Lung microvascular endothelial cell (primary cell): ENCODE measurements at regions not wholly inside any gene's neighbourhood (a gene's known extent, or its start where the extent isn't known, plus 50 kb on each side); places are given as distances from the start of the nearest gene placed in this dataset.
"Not testable (repeated sequence)": the region's sequence is repeated elsewhere in the genome, so short reads cannot be mapped to it uniquely, and the experiment has no call there.

Experiments
- DNase-seq, 2 donors: peaks; one replicate each; pipeline versions ENCODE4 v3.0.0 to v3.0.0-alpha.2; 2010; ENCODE audit warnings: low read depth in 2 of 2

DNA sequence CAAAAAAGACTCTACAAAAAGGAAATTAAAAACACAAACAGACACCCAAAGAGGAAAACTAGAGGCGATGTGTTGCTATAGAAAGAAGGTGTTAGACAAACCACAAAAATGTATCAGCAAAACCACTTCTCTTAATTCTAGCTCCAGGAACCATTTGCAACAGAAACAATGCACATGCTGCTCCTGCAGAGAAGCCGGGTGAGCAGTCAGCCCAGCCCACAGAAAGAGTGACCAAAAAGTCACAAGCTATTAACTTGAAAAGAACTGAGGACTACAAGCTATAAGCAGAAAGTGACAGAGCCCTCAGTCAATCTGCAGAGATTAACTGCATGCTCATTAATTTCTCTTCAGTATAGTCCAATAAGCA is 96.2 kb upstream of the KLHL13 start:
- DNase-seq = no peak

DNA sequence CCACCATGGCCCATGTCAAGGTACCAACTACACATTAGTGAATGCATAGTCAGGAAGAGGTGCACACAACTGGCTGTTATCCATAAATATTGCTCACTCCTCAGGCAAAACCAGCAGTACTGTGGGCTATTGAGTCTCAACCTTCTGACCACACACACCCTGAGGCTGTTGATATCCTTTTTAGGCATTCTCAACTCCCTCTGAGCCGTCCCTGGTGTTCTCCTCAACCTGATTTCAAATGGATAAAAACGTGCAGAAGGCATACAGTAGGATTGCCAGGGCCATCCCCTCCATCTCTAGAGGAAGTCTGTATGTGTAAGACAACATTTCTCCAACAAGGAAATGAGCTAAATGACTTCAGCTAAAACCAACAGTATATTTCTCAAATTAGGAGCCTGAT is 98.7 kb upstream of the KLHL13 start:
- no peak for DNase-seq

DNA sequence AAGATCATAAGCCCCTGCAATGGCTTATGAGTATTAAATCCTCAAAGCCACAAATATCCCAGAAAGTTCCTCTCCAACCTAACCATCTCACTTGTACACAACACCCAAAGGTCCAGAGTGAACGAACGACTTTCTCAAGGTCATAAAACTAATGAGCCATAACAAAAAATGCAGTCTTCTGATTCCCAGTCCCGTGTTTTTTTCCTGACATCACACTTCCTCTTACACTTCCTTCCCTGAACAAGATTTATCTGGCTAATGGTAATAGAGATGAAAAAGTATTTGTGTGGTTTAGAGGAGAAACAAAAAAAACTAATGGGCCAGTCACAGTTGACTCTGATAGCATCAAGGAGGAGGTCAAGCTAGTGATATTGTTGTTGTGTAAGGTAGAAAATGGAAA is 99.5 kb upstream of the KLHL13 start:
- DNase-seq = peak; percentile 11 to 33

- DNase-seq = peak in 1 of 2 donors; percentile 33
Observed at GRCh38 chrX:118216509-118216908, 99.9 kb upstream of the KLHL13 start.

GRCh38 chrX:118218079-118218478 is 101.5 kb upstream of the KLHL13 start:
- no peak for DNase-seq

DNA sequence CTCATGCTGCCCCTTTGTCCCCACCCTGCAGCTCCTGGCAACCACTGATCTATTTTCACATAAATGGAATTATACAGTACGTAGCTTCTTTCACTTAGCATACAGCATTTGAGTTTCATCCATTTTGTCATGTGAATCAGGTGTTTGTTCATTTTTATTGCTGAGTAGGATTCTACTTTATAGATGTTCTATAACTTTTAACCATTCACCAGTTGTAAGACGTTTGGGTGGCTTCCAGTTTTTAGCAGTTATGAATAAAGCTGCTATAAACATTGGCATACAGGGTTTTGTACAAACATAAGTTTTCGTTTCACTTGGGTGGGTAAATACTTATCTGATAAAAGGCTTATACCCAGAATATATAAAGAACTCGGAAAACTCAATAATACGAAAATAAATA is 102.3 kb upstream of the KLHL13 start:
- DNase-seq = no peak

DNA sequence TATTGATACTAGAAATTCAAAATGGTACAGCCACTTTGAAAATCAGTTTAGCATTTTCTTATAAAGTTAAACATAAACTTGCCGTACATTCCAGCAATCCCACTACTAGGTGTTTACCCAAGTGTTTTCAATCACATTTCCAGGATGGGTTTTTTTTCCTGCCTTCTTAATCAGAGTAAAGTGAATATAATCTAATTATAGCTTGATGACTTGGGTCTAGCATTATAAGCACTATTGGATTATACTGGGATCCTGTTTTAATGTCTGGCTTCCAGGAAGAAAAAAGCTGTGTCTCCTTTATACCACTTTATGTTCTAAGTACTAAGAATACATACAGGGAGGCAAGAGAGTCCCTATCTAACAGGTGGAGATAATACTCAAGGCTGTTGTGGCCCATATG is 103.3 kb upstream of the KLHL13 start:
- no peak for DNase-seq

DNA sequence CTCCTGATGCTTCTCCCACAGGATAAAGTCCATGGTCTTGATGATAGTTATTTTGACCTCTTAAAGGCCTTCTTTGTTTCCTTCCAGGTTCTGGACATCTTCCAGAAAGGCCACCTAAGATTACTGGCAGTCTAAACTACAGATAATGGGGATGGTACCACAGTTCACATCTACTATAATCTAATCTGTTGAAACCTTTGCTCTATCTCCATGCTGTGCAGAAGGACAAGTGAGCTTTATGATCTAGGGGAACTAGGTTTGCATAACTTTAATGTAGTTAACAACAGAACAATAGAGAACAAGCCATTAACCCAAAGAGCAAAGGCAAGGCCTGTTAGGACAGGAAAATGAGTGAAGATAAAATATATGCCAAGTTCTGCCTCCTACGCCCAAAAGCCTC is 103.9 kb upstream of the KLHL13 start:
- DNase-seq = no peak

DNA sequence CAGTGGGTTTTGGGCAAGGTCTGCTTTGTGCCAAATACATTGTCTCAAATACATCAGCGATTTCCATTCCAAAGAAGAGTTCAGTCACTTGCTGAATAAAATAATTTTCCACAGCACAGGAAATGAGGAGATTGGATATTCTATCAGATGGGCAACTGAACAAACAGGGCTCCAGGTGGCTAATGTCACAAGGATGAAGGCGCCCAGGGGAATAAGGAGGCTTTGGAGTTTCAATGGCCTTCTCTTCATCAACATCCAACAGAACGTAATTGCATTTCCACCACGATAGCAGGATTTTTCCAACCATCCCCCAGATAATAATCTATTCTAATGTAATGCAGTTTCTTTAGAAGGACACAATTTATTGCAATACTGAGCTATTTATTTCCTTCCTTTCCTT is 104.7 kb upstream of the KLHL13 start:
- DNase-seq = no peak

- no peak for DNase-seq
Observed at GRCh38 chrX:118221733-118222132, 105.1 kb upstream of the KLHL13 start.

GRCh38 chrX:118222421-118222820 is 105.8 kb upstream of the KLHL13 start:
- no peak for DNase-seq

DNA sequence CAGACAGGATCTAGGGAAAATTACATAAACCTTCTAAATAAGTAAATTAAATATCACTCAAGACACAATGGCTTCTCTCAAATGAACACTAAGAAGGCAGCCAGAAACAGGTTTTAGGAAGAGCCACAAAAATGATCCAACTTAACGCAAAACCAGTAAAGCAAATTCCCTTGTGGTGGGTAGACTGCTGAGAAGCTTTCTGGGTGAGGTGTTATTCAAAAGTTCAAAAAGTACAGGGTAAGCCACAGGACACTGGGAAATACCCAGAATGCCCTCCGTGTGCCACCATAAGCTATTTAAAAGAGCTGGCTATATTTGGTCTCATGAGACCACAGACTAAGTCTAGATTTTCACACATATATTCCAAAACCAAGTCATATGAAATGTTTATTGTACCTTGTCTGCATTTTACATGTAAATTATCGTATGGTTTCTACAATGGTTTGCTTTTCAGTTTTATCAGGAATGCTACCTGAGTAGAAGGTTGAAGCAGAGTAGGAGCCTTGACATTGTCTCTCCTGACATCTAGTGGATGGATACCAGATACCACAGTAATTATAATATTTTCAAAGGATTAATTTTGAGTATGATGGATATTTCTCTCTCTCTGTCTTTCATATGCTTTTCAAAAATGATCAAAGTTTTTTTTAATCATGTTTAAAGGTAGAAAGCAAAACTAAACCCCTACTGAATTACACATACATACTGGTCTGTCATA is 109.3 kb upstream of the KLHL13 start:
- peak; percentile 5 to 51 for DNase-seq

DNA sequence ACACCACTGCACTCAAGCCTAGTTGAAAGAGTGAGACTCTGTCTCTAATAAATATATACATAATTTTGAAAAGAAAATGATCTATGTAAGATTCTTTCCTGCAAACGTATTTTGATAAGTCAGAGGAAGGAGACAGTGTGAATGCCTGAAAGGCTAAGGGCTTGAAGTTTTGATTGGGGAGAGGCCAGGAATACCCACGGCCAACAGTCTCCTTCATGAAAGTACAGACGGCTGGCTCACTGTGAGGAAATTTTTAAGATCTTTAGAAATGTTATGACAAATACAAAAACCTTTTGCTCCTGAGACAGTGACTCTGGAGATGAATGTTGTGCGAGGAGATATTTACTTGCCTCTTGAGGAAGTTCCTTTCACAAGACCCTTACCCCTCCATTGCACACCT is 111.4 kb upstream of the KLHL13 start:
- no peak for DNase-seq

DNA sequence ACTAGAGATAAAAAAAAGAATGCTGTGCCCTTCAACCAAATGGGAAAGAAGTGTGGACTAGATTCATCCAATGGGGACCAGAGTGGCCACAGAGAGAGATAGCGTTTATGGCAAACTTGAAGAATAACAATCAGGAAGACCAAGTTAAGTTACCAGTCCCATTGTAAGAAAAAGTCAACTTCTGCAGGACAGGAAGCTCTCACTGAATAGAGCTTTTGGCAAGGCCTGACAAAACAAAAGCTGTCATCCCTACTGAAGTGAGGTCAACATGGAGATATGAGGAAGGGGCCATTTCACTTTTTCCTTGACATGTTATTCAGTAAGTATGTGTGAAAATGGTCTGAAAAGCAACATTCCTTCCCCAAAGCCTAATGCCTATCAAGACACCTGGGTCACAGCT is 111.8 kb upstream of the KLHL13 start:
- no peak for DNase-seq

DNA sequence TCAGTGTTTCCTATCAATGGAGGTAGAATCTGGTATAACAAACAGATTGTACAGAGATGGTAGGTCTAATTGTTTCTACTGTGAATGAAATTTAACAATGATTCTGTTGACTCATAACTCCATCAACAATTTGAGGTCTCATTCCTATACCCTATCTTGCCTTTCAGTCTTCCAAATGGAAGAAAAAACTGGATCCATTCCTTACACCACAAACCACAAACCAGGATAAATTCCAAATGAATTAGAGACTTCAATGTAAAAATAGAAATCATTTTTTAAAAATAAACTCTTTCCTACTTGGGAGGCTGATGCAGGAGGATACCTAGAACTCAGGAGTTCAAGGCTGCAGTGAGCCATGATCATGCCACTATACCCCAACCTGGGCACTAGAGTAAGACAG is 114.4 kb upstream of the WDR44 start:
- DNase-seq = no peak

- no peak for DNase-seq
Observed at GRCh38 chrX:118239178-118239870, 106.6 kb upstream of the WDR44 start.

DNA sequence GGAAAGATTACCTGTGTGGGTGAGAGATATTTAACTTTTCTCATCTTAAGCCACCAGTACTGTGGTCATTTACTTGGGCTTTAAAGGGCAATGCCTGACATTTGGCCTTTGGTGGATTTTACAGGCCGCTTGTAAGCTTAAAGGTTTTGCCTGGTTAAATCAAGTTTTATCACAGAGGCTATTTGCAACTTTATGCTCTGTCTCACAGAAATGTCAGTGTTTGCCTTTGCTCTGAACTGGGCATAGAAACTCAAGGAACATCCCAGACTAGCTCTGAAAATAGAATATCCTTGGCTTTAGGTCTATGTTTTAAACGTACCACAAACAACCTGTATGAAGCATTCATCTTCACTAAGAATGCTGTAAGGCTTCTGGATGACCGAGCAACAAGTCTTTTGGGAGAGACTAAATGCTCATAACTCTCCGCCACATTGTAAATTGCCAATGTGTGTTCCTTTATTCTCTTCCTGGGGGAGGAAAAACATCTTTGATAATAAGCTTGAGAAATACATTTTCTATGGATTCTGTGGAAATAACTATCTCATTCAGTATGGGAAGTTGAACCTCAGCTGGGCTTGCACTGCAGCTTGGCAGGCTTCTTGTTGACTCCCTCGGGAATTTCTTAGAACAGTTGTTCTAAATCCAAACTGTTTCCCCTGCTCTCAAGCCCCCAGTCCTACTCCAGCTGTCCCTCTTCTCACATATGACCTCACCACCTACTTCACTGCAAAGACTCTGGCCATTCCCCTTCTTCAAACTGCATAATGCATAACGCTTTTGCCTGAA is 105.8 kb upstream of the WDR44 start:
- no peak for DNase-seq

DNA sequence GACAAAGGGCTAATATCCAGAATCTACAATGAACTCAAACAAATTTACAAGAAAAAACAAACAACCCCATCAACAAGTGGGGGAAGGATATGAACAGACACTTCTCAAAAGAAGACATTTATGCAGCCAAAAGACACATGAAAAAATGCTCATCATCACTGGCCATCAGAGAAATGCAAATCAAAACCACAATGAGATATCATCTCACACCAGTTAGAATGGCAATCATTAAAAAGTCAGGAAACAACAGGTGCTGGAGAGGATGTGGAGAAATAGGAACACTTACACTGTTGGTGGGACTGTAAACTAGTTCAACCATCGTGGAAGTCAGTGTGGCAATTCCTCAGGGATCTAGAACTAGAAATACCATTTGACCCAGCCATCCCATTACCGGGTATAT is 98.9 kb upstream of the WDR44 start:
- not testable (repeated sequence) for DNase-seq

GRCh38 chrX:118249146-118249545 is 96.8 kb upstream of the WDR44 start:
- DNase-seq = no peak

DNA sequence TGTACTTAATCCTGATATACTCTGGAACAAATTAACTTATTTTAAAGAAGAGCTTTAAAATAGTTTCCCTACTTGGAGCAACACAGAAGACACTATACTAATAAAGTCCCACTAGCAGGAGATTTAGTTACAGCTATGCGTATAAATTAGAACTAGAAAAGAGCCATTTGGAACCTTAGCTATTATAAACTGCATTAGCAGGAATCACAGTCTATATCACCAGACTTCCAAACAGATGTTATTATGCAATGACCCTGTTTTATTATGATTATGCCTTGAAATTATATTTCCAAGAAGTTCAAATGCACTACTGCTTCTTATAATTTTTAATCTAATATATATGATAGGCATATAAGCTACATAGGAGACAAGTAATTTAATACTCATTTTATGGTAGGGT is 95.5 kb upstream of the WDR44 start:
- DNase-seq = no peak

DNA sequence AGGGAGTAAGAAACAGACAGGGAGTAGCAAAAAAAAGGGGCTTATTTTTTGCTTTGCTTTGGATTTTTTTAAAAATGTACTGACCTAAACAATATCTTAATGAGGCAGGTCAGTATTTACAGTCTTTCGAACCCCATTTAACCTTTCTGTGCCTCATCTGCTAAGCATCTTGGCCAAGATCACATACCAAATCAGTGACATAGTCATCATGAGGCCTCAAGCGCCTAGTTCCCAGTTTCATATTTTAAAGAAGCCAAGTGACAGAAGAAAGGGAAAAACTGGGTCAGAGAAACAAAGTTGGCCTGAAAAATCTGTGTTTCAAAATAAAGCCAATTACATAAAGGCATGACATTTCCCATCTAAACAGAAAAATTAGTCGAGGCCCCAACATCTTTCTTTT is 94.6 kb upstream of the WDR44 start:
- no peak for DNase-seq

DNA sequence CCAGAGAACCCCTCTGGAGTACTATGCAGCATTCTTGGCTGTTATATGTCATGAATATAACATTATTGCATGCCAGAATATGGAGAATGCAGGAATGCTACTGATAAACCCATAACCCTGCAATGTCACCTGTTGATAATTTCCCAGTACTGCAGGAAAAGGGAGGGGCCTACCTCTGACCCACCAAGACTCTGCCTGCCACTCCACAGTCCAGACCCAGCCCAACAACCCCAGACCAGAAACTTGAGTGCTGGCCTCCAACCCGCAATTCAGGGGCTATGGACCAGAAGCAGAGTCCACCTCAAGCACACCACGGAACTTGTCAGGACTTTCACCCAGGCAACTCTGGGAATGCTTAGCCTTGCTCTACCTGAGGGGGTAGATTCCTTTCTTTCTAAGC is 92.9 kb upstream of the WDR44 start:
- DNase-seq = no peak

- DNase-seq = peak; percentile 46 to 60
Observed at GRCh38 chrX:118254611-118255010, 91.3 kb upstream of the WDR44 start.
